Progenitor cell of endocrine pancreas (in vitro differentiated cells): ENCODE measurements at regions not wholly inside any gene's neighbourhood (a gene's known extent, or its start where the extent isn't known, plus 50 kb on each side); places are given as distances from the start of the nearest gene placed in this dataset.

Source experiments
- DNase-seq: peaks from one replicate; pipeline ENCODE4 v3.0.0; 2021; ENCODE audit warnings: low spot score; ENCODE audit not compliant: unreplicated experiment
- H3K27ac Mint-ChIP-seq: 2 replicates; pipeline ENCODE4 v1.8.0; 2021; ENCODE audit warnings: mild to moderate bottlenecking, moderate library complexity, mixed read lengths
- H3K27me3 Mint-ChIP-seq: 2 replicates; pipeline ENCODE4 v1.8.0; 2021; ENCODE audit warnings: mixed read lengths
- H3K36me3 Mint-ChIP-seq: 2 replicates; pipeline ENCODE4 v1.8.0; 2022; ENCODE audit warnings: mixed read lengths; ENCODE audit not compliant: insufficient read depth
- H3K4me1 Mint-ChIP-seq: 2 replicates; pipeline ENCODE4 v1.8.0; 2021; ENCODE audit warnings: low read depth, mixed read lengths
- H3K4me3 Mint-ChIP-seq: 2 replicates; pipeline ENCODE4 v1.8.0; 2021; ENCODE audit warnings: low read depth, mild to moderate bottlenecking, moderate library complexity, mixed read lengths
- H3K9me3 Mint-ChIP-seq: 2 replicates; pipeline ENCODE4 v1.8.0; 2021; ENCODE audit warnings: low read depth, mixed read lengths
- CTCF ChIP-seq: fragments of 200-600 bp; sonication (generic); IDR thresholded peaks from one replicate; pipeline ENCODE4 v1.5.0; 2021; ENCODE audit warnings: antibody characterized with exemption, mild to moderate bottlenecking; ENCODE audit not compliant: unreplicated experiment

- Mint-ChIP-seq H3K36me3 (no peaks in the 10 kb centered on the region), H3K9me3 (peaks cover 5% of the 10 kb centered on the region), H3K4me1 (peaks cover 1% of the 10 kb centered on the region), H3K4me3 (no peak overlapping the region), H3K27me3 (peaks cover 4% of the 10 kb centered on the region), H3K27ac (no peak overlapping the region)
- TF ChIP-seq CTCF: no peak
- DNase-seq: no peak
These were observed 116.9 kb upstream of the ZKSCAN2 start for GRCh38 chr16:25374556-25374955.

- no peak overlapping the region for H3K4me3 Mint-ChIP-seq
- H3K27me3 Mint-ChIP-seq: peaks cover 4% of the 10 kb centered on the region
- no peaks in the 10 kb centered on the region for H3K9me3 Mint-ChIP-seq
- DNase-seq: no peak
- no peaks in the 10 kb centered on the region for H3K36me3 Mint-ChIP-seq
- H3K27ac Mint-ChIP-seq: no peak overlapping the region
- H3K4me1 Mint-ChIP-seq: peaks cover 1% of the 10 kb centered on the region
- no peak for TF ChIP-seq CTCF
These were observed 115.1 kb upstream of the ZKSCAN2 start for GRCh38 chr16:25372716-25373115.

GRCh38 chr16:25371342-25371741, 113.7 kb upstream of the ZKSCAN2 start:
- Mint-ChIP-seq H3K36me3 (no peaks in the 10 kb centered on the region), H3K27ac (no peak overlapping the region), H3K9me3 (no peaks in the 10 kb centered on the region)

GRCh38 chr16:25370541-25370940, 112.9 kb upstream of the ZKSCAN2 start:
- no peak overlapping the region for H3K27ac Mint-ChIP-seq
- peaks cover 1% of the 10 kb centered on the region for H3K4me1 Mint-ChIP-seq
- H3K9me3 Mint-ChIP-seq: no peaks in the 10 kb centered on the region
- peaks cover 7% of the 10 kb centered on the region for H3K27me3 Mint-ChIP-seq
- no peak overlapping the region for H3K4me3 Mint-ChIP-seq
- no peaks in the 10 kb centered on the region for H3K36me3 Mint-ChIP-seq
- DNase-seq: no peak
- TF ChIP-seq CTCF: no peak

More at GRCh38 chr16:25371342-25371741, 113.7 kb upstream of the ZKSCAN2 start:
- Mint-ChIP-seq H3K4me3 (no peak overlapping the region), H3K4me1 (peaks cover 1% of the 10 kb centered on the region), H3K27me3 (peaks cover 6% of the 10 kb centered on the region)
- no peak for DNase-seq
- no peak for TF ChIP-seq CTCF

GRCh38 chr16:25367773-25368524, 110.3 kb upstream of the ZKSCAN2 start:
- no peak overlapping the region for H3K27ac Mint-ChIP-seq
- H3K4me1 Mint-ChIP-seq: peaks cover 1% of the 10 kb centered on the region
- no peak overlapping the region for H3K4me3 Mint-ChIP-seq
- TF ChIP-seq CTCF: no peak
- DNase-seq: no peak
- no peaks in the 10 kb centered on the region for H3K9me3 Mint-ChIP-seq
- peaks cover 7% of the 10 kb centered on the region for H3K27me3 Mint-ChIP-seq
- no peaks in the 10 kb centered on the region for H3K36me3 Mint-ChIP-seq
